ENCODE measurements at regions not wholly inside any gene's neighbourhood (a gene's known extent, or its start where the extent isn't known, plus 50 kb on each side); places are given as distances from the start of the nearest gene placed in this dataset.
"Not testable (repeated sequence)": the region's sequence is repeated elsewhere in the genome, so short reads cannot be mapped to it uniquely, and the experiment has no call there.

DNA sequence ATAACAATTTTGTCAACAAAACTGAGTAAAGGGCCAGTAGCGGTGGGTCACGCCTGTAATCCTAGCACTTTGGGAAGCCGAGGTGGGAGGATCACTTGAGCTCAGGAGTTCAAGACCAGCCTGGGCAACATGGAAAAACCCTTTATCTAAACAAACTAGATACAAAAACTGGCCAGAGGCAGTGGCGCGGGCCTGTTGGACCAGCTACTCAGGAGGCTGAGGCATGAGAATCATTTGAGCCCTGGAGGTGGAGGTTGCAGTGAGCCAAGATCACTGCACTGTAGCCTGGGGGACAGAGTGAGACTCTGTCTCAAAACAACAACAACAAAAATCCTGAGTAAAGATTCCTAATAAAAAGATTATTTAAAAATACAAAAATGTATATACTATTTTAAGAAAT is 583.1 kb downstream of the KCNJ2 start:
- TF ChIP-seq, protein P1, sequence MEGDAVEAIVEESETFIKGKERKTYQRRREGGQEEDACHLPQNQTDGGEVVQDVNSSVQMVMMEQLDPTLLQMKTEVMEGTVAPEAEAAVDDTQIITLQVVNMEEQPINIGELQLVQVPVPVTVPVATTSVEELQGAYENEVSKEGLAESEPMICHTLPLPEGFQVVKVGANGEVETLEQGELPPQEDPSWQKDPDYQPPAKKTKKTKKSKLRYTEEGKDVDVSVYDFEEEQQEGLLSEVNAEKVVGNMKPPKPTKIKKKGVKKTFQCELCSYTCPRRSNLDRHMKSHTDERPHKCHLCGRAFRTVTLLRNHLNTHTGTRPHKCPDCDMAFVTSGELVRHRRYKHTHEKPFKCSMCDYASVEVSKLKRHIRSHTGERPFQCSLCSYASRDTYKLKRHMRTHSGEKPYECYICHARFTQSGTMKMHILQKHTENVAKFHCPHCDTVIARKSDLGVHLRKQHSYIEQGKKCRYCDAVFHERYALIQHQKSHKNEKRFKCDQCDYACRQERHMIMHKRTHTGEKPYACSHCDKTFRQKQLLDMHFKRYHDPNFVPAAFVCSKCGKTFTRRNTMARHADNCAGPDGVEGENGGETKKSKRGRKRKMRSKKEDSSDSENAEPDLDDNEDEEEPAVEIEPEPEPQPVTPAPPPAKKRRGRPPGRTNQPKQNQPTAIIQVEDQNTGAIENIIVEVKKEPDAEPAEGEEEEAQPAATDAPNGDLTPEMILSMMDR (IDR thresholded peaks at IDR 0.05; ENCODE audit: control extremely low read depth in 1 of 3, insufficient read depth in 1 of 3, low read depth in 1 of 3, low read length in 3 of 3) = not testable (repeated sequence)
- not testable (repeated sequence) for TF ChIP-seq TEAD4 (IDR thresholded peaks at IDR 0.05; ENCODE audit: low read depth, low read length); POLR2A (IDR thresholded peaks at IDR 0.05; ENCODE audit: control extremely low read depth in 1 of 2, low read depth in 2 of 2, low read length in 2 of 2); POLR2AphosphoS5 (IDR thresholded peaks at IDR 0.05; ENCODE audit: low read depth, low read length); SP1 (IDR thresholded peaks at IDR 0.05; ENCODE audit: low read depth, low read length); EZH2 (IDR thresholded peaks at IDR 0.05; ENCODE audit: low read depth, low read length, severe bottlenecking); RAD21 (IDR thresholded peaks at IDR 0.05 in 1 of 2, conservative IDR thresholded peaks at IDR 0.05 in 1 of 2; ENCODE audit: low read depth in 2 of 2, low read length in 2 of 2); EGR1 (IDR thresholded peaks at IDR 0.05; ENCODE audit: borderline replicate concordance, low read depth, low read length); PHF8 (conservative IDR thresholded peaks at IDR 0.05; ENCODE audit: low read depth, low read length); ZNF274 (IDR thresholded peaks at IDR 0.05; ENCODE audit: borderline replicate concordance, extremely low read depth, low read length); CEBPB (IDR thresholded peaks at IDR 0.05; ENCODE audit: low read depth, low read length); JUND (IDR thresholded peaks at IDR 0.05; ENCODE audit: low read length); RXRA (IDR thresholded peaks at IDR 0.05; ENCODE audit: insufficient read depth, low read depth, low read length); HDAC2 (IDR thresholded peaks at IDR 0.05; ENCODE audit: borderline replicate concordance in 1 of 2, low read depth in 2 of 2, low read length in 2 of 2)
